ENCODE measurements at regions not wholly inside any gene's neighbourhood (a gene's known extent, or its start where the extent isn't known, plus 50 kb on each side); places are given as distances from the start of the nearest gene placed in this dataset.

- TF ChIP-seq CTCF (IDR thresholded peaks at IDR 0.05; ENCODE audit: low read depth, low read length) = no peak
- TF ChIP-seq EZH2phosphoT487 (IDR thresholded peaks at IDR 0.05; ENCODE audit: low read depth) = no peak
- Histone ChIP-seq H3K9ac (ENCODE audit: low read length) (no peak overlapping the region), H2AFZ (ENCODE audit: low read depth, low read length) (no peak overlapping the region), H3K79me2 (ENCODE audit: low read length) (no peaks in the 10 kb centered on the region), H3K27ac (ENCODE audit: low read length) (no peak overlapping the region), H3K9me3 (ENCODE audit: insufficient read depth, low read length) (no peaks in the 10 kb centered on the region), H3K36me3 (replicated peaks; ENCODE audit: low read depth, low read length) (no peaks in the 10 kb centered on the region), H4K20me1 (ENCODE audit: insufficient read depth, low read length) (no peaks in the 10 kb centered on the region), H3K4me1 (ENCODE audit: low read length) (no peaks in the 10 kb centered on the region; the same call in 1 of the 2 replicates), H3K27me3 (ENCODE audit: low read depth, low read length) (no peaks in the 10 kb centered on the region), H3K4me2 (ENCODE audit: low read length) (no peak overlapping the region), H3K4me3 (ENCODE audit: low read length) (no peak overlapping the region)
Measured at GRCh38 chr2:166671235-166671634, 177.2 kb upstream of the SCN7A start.

GRCh38 chr2:166665991-166666940, 172.2 kb upstream of the SCN7A start:
- no peak overlapping the region for H3K4me2 ChIP-seq (ENCODE audit: low read length)
- no peaks in the 10 kb centered on the region for H3K27me3 ChIP-seq (ENCODE audit: low read depth, low read length)
- no peak overlapping the region for H3K4me3 ChIP-seq (ENCODE audit: low read length)
- no peak overlapping the region for H3K27ac ChIP-seq (ENCODE audit: low read length)
- no peak overlapping the region for H3K9ac ChIP-seq (ENCODE audit: low read length)
- H3K9me3 ChIP-seq (ENCODE audit: insufficient read depth, low read length) = no peaks in the 10 kb centered on the region
- no peak for TF ChIP-seq EZH2phosphoT487 (IDR thresholded peaks at IDR 0.05; ENCODE audit: low read depth)
- no peak for TF ChIP-seq CTCF (IDR thresholded peaks at IDR 0.05; ENCODE audit: low read depth, low read length)
- H2AFZ ChIP-seq (ENCODE audit: low read depth, low read length) = no peak overlapping the region
- H3K79me2 ChIP-seq (ENCODE audit: low read length) = no peaks in the 10 kb centered on the region
- H4K20me1 ChIP-seq (ENCODE audit: insufficient read depth, low read length) = no peaks in the 10 kb centered on the region
- H3K36me3 ChIP-seq (replicated peaks; ENCODE audit: low read depth, low read length) = no peaks in the 10 kb centered on the region
- no peaks in the 10 kb centered on the region for H3K4me1 ChIP-seq (ENCODE audit: low read length)

- Histone ChIP-seq H3K27me3 (ENCODE audit: low read depth, low read length) (no peaks in the 10 kb centered on the region), H4K20me1 (ENCODE audit: insufficient read depth, low read length) (no peaks in the 10 kb centered on the region), H3K36me3 (replicated peaks; ENCODE audit: low read depth, low read length) (no peaks in the 10 kb centered on the region), H3K9ac (ENCODE audit: low read length) (no peak overlapping the region), H3K27ac (ENCODE audit: low read length) (no peak overlapping the region), H3K4me1 (ENCODE audit: low read length) (no peaks in the 10 kb centered on the region), H3K9me3 (ENCODE audit: insufficient read depth, low read length) (no peaks in the 10 kb centered on the region), H3K79me2 (ENCODE audit: low read length) (no peaks in the 10 kb centered on the region), H2AFZ (ENCODE audit: low read depth, low read length) (no peak overlapping the region), H3K4me3 (ENCODE audit: low read length) (no peak overlapping the region), H3K4me2 (ENCODE audit: low read length) (no peak overlapping the region)
- TF ChIP-seq EZH2phosphoT487 (IDR thresholded peaks at IDR 0.05; ENCODE audit: low read depth) = no peak
- TF ChIP-seq CTCF (IDR thresholded peaks at IDR 0.05; ENCODE audit: low read depth, low read length) = no peak
Measured at GRCh38 chr2:166661824-166662223, 167.8 kb upstream of the SCN7A start.

GRCh38 chr2:166661391-166661790, 167.3 kb upstream of the SCN7A start:
- Histone ChIP-seq H3K79me2 (ENCODE audit: low read length) (no peaks in the 10 kb centered on the region), H3K9ac (ENCODE audit: low read length) (no peak overlapping the region), H3K27me3 (ENCODE audit: low read depth, low read length) (no peaks in the 10 kb centered on the region), H4K20me1 (ENCODE audit: insufficient read depth, low read length) (no peaks in the 10 kb centered on the region), H3K36me3 (replicated peaks; ENCODE audit: low read depth, low read length) (no peaks in the 10 kb centered on the region), H3K27ac (ENCODE audit: low read length) (no peak overlapping the region), H3K9me3 (ENCODE audit: insufficient read depth, low read length) (no peaks in the 10 kb centered on the region), H2AFZ (ENCODE audit: low read depth, low read length) (no peak overlapping the region), H3K4me1 (ENCODE audit: low read length) (no peaks in the 10 kb centered on the region), H3K4me3 (ENCODE audit: low read length) (no peak overlapping the region), H3K4me2 (ENCODE audit: low read length) (no peak overlapping the region)
- no peak for TF ChIP-seq CTCF (IDR thresholded peaks at IDR 0.05; ENCODE audit: low read depth, low read length)
- no peak for TF ChIP-seq EZH2phosphoT487 (IDR thresholded peaks at IDR 0.05; ENCODE audit: low read depth)

Measured in OCI-LY3 (cell line).